Ramos (cell line): ENCODE measurements at regions not wholly inside any gene's neighbourhood (a gene's known extent, or its start where the extent isn't known, plus 50 kb on each side); places are given as distances from the start of the nearest gene placed in this dataset.

Experiments
- in situ Hi-C: fragments of 300-500 bp; cut with MboI; formaldehyde crosslinking; loops from one replicate; pipeline ENCODE4 v1.14.3; 2022; ENCODE audit warnings: low sequenced_read_pairs; ENCODE audit not compliant: unreplicated experiment

GRCh38 chr3:106204160-106204868 lies 335.5 kb upstream of the CBLB start:
- in situ Hi-C loops: no loop called here

GRCh38 chr3:106206146-106206545 lies 337.3 kb upstream of the CBLB start:
- in situ Hi-C loops: no loop called here

GRCh38 chr3:106206613-106207012 lies 337.8 kb upstream of the CBLB start:
- in situ Hi-C loops: no loop called here

GRCh38 chr3:106208251-106208650 lies 339.4 kb upstream of the CBLB start:
- in situ Hi-C loops: no loop called here

- in situ Hi-C loops: no loop called here
These were observed 340.2 kb upstream of the CBLB start for GRCh38 chr3:106208967-106209366.

- in situ Hi-C loops: no loop called here
These were observed 340.7 kb upstream of the CBLB start for GRCh38 chr3:106209482-106209881.

GRCh38 chr3:106210923-106211322 lies 342.1 kb upstream of the CBLB start:
- in situ Hi-C loops: no loop called here

- in situ Hi-C loops: no loop called here
These were observed 343.9 kb upstream of the CBLB start for GRCh38 chr3:106212665-106213222.

- in situ Hi-C loops: no loop called here
These were observed 345.1 kb upstream of the CBLB start for GRCh38 chr3:106213954-106214353.

- in situ Hi-C loops: no loop called here
These were observed 345.8 kb upstream of the CBLB start for GRCh38 chr3:106214641-106215040.

GRCh38 chr3:106215047-106215446 lies 346.2 kb upstream of the CBLB start:
- in situ Hi-C loops: no loop called here

- in situ Hi-C loops: no loop called here
These were observed 348.9 kb upstream of the CBLB start for GRCh38 chr3:106217745-106218144.

- in situ Hi-C loops: no loop called here
These were observed 358.3 kb upstream of the CBLB start for GRCh38 chr3:106227068-106227467.

GRCh38 chr3:106228271-106228670 lies 359.5 kb upstream of the CBLB start:
- in situ Hi-C loops: no loop called here

GRCh38 chr3:106229495-106230278 lies 360.9 kb upstream of the CBLB start:
- in situ Hi-C loops: no loop called here

GRCh38 chr3:106231086-106231485 lies 362.3 kb upstream of the CBLB start:
- in situ Hi-C loops: no loop called here

GRCh38 chr3:106232956-106233355 lies 364.1 kb upstream of the CBLB start:
- in situ Hi-C loops: no loop called here

GRCh38 chr3:106239195-106239697 lies 370.4 kb upstream of the CBLB start:
- in situ Hi-C loops: no loop called here

- in situ Hi-C loops: no loop called here
These were observed 372.8 kb upstream of the CBLB start for GRCh38 chr3:106241593-106241992.

- in situ Hi-C loops: no loop called here
These were observed 374.0 kb upstream of the CBLB start for GRCh38 chr3:106242781-106243180.

- in situ Hi-C loops: no loop called here
These were observed 376.6 kb upstream of the CBLB start for GRCh38 chr3:106245400-106245799.
